ENCODE measurements at regions not wholly inside any gene's neighbourhood (a gene's known extent, or its start where the extent isn't known, plus 50 kb on each side); places are given as distances from the start of the nearest gene placed in this dataset.

GRCh38 chr20:60694763-60695162, 557.3 kb upstream of the CDH4 start:
- DNase-seq (ENCODE audit: low read depth) = no peak

- DNase-seq (ENCODE audit: low read depth) = no peak
Measured at GRCh38 chr20:60695226-60696000, 556.6 kb upstream of the CDH4 start.

- no peak for DNase-seq (ENCODE audit: low read depth)
Measured at GRCh38 chr20:60697252-60697651, 554.8 kb upstream of the CDH4 start.

- DNase-seq (ENCODE audit: low read depth) = no peak
Measured at GRCh38 chr20:60700728-60701127, 551.3 kb upstream of the CDH4 start.

GRCh38 chr20:60704147-60704546, 547.9 kb upstream of the CDH4 start:
- no peak for DNase-seq (ENCODE audit: low read depth)

- no peak for DNase-seq (ENCODE audit: low read depth)
Measured at GRCh38 chr20:60713396-60713795, 538.7 kb upstream of the CDH4 start.

- no peak for DNase-seq (ENCODE audit: low read depth)
Measured at GRCh38 chr20:60715172-60715571, 536.9 kb upstream of the CDH4 start.

GRCh38 chr20:60718743-60719480, 533.1 kb upstream of the CDH4 start:
- DNase-seq (ENCODE audit: low read depth) = no peak

- no peak for DNase-seq (ENCODE audit: low read depth)
Measured at GRCh38 chr20:60725311-60725906, 526.7 kb upstream of the CDH4 start.

- DNase-seq (ENCODE audit: low read depth) = no peak
Measured at GRCh38 chr20:60727425-60727824, 524.6 kb upstream of the CDH4 start.

- DNase-seq (ENCODE audit: low read depth) = no peak
Measured at GRCh38 chr20:60728705-60729104, 523.4 kb upstream of the CDH4 start.

- DNase-seq (ENCODE audit: low read depth) = no peak
Measured at GRCh38 chr20:60729135-60729900, 522.7 kb upstream of the CDH4 start.

- no peak for DNase-seq (ENCODE audit: low read depth)
Measured at GRCh38 chr20:60732322-60732721, 519.7 kb upstream of the CDH4 start.

GRCh38 chr20:60748086-60748485, 504.0 kb upstream of the CDH4 start:
- DNase-seq (ENCODE audit: low read depth) = no peak

GRCh38 chr20:60749804-60750602, 502.1 kb upstream of the CDH4 start:
- DNase-seq (ENCODE audit: low read depth) = no peak

- DNase-seq (ENCODE audit: low read depth) = no peak
Measured at GRCh38 chr20:60750909-60751308, 501.2 kb upstream of the CDH4 start.

GRCh38 chr20:60751826-60752225, 500.2 kb upstream of the CDH4 start:
- no peak for DNase-seq (ENCODE audit: low read depth)

- no peak for DNase-seq (ENCODE audit: low read depth)
Measured at GRCh38 chr20:60752741-60753420, 499.2 kb upstream of the CDH4 start.

GRCh38 chr20:60754856-60755255, 497.2 kb upstream of the CDH4 start:
- no peak for DNase-seq (ENCODE audit: low read depth)

- no peak for DNase-seq (ENCODE audit: low read depth)
Measured at GRCh38 chr20:60759651-60760050, 492.4 kb upstream of the CDH4 start.

All from T follicular helper cell (primary cell).